ENCODE measurements at regions not wholly inside any gene's neighbourhood (a gene's known extent, or its start where the extent isn't known, plus 50 kb on each side); places are given as distances from the start of the nearest gene placed in this dataset.

GRCh38 chr7:124349443-124349842, 316.6 kb upstream of the TMEM229A start:
- TF ChIP-seq CTCF (IDR thresholded peaks at IDR 0.05; ENCODE audit: insufficient read depth, low read length) (no peak), POLR2AphosphoS5 (IDR thresholded peaks at IDR 0.05; ENCODE audit: low read depth) (no peak), GABPA (IDR thresholded peaks at IDR 0.05; ENCODE audit: low read depth) (no peak)

Measured in HL-60 (cell line).